Keratinocyte (primary cell): ENCODE measurements at regions not wholly inside any gene's neighbourhood (a gene's known extent, or its start where the extent isn't known, plus 50 kb on each side); places are given as distances from the start of the nearest gene placed in this dataset.

Source experiments
- CTCF ChIP-seq, 3 experiments: IDR thresholded peaks in 1 of 3; conservative IDR thresholded peaks in 1 of 3; optimal IDR thresholded peaks in 1 of 3; 2 replicates in 2 of 3; 3 replicates in 1 of 3; pipeline versions ENCODE3 to v1.5.1; 2011; ENCODE audit warnings: low read length in 3 of 3, mild to moderate bottlenecking in 3 of 3, moderate library complexity in 2 of 3, control low read depth in 1 of 3, inconsistent platforms in 1 of 3; ENCODE audit not compliant: insufficient read depth in 2 of 3; ENCODE audit errors: extremely low read depth in 1 of 3
- EZH2 ChIP-seq: IDR thresholded peaks from one replicate; pipeline ENCODE4 v1.6.1; 2012; ENCODE audit warnings: inconsistent platforms, mild to moderate bottlenecking, low read length, moderate library complexity

- no peak for TF ChIP-seq CTCF (optimal IDR thresholded peaks at IDR 0.05 in 1 of 3, IDR thresholded peaks at IDR 0.05 in 1 of 3, conservative IDR thresholded peaks at IDR 0.05 in 1 of 3; ENCODE audit: extremely low read depth in 1 of 3, insufficient read depth in 2 of 3, low read length in 3 of 3)
- TF ChIP-seq EZH2 = no peak
Measured at GRCh38 chrX:8036914-8037313, 109.7 kb upstream of the PNPLA4 start.
